HG02798 (cell line): ENCODE measurements at regions not wholly inside any gene's neighbourhood (a gene's known extent, or its start where the extent isn't known, plus 50 kb on each side); places are given as distances from the start of the nearest gene placed in this dataset.

ENCODE experiments used
- ATAC-seq: cut with Tn5 transposase; IDR thresholded peaks from one replicate; pipeline ENCODE4 v1.9.1; 2021; ENCODE audit warnings: mild to moderate bottlenecking; ENCODE audit not compliant: unreplicated experiment, poor library complexity

- ATAC-seq = no peak
Measured at GRCh38 chr21:28758042-28758882, 234.4 kb downstream of the LTN1 start.

DNA sequence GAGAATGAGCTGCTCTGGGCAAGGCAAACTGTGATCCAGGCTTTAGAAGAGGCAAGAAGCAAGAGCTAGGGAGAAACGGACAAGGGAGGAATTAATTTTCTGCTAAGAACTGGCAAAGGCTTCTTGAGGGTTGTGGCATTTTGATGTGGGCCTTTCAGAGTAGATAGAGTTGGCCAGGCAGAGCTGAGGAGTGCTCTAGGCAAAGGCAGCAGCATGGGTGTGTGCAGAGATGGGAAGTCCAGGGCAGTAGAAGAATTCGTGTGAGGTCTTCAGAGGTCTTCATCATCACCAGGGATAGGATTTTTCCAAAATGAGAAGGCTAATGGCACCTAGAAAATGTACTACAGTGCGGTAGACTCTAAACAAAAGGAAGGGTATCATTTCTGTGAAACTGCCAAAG lies 237.8 kb downstream of the LTN1 start:
- no peak for ATAC-seq

- ATAC-seq = no peak
Measured at GRCh38 chr21:28754127-28754611, 238.5 kb downstream of the LTN1 start.

DNA sequence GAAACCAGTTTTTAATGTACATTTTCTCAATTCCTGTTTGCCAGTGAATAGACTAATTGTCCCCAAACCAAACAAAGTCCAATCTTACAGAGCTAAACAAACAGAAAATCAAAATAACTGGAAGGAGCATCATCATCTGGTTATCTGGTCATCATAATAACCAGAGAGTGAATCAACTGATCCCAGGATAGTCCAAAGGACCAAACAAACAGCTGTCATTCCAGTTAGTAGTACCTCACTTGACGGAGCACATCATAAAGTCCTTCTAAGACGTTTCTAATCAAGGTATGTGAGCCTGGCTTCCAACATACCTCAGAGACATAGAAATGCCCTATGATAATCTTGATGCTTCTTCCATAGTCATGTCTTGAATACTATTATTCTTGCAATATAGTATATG lies 240.5 kb downstream of the LTN1 start:
- no peak for ATAC-seq

DNA sequence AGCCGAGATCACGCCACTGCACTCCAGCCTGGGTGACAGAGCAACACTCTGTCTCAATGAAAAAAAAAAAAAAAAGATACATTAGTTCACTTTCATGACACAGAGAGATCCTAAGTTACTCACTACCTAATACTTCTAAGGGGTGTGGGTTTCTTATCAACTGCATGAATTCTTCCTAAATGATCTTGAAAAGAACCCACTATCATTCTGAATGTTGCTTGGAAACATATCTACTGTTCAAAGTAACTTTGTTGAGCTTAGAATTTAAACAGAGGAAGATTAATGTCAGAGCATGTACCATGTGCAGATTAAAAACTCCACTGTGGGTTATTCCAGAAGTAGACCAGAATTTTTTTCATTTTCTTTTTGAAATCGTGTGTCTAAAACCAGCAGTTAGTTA lies 241.5 kb downstream of the LTN1 start:
- no peak for ATAC-seq

- ATAC-seq = no peak
Measured at GRCh38 chr21:28750565-28750964, 242.1 kb downstream of the LTN1 start.

DNA sequence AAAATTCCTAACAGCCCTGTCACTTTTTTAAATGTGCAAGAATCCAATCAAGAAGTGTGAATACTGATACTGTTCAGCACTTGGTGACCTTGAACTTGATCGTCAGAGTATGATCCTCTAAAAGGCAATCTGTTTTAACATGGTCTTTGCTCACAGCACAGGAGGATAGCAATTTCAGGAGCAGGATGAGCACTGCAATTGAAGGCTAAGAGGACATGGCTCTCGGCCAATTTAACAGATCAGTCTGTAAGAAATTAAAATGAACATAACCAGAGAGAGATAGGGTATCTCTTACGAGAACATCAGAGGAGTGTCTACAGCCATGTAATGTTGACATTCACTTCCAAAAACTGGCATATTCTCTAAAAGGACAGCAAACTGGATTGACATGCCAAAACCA lies 243.1 kb downstream of the LTN1 start:
- no peak for ATAC-seq

DNA sequence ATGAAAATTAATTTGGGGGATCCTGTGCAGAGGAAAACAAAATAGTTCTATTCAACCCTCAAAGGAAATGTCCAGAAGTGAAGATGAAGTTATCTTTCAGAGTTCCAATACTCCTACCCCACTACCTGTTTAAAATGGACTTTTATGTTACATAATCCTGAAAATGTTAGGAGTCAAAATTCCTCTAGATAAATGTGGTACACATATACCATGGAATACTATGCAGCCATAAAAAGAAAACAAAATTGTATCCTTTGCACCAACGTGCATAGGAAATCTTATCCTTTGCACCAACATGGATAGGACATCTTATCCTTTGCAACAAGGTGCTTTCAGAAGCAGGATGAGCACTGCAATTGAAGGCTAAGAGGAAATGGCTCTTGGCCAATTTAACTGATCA lies 245.2 kb downstream of the LTN1 start:
- ATAC-seq = no peak

DNA sequence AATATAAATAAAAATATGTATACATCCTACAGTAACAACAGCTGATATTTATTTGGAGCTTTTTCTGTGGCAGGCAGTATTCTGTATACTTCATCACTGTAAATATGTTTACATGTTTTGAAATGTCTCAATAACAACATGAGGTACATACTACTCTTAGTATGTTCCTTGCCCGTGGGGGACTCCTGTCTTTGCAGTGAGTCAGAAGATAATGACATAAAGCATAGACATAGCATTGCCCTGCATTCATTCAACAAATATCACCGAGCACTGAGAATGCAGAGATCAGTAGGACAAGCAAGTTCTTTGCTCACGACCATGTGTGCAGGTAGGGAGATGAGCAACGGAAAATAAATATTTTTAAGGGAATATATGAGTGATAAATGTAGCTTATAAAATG lies 246.5 kb downstream of the LTN1 start:
- ATAC-seq = no peak

GRCh38 chr21:28745131-28746016 lies 247.3 kb downstream of the LTN1 start:
- ATAC-seq = peak; percentile 84

GRCh38 chr21:28743723-28744122 lies 249.0 kb downstream of the LTN1 start:
- no peak for ATAC-seq

GRCh38 chr21:28742527-28742926 lies 250.2 kb downstream of the LTN1 start:
- ATAC-seq = no peak

GRCh38 chr21:28740125-28740524 lies 252.6 kb downstream of the LTN1 start:
- ATAC-seq = no peak

DNA sequence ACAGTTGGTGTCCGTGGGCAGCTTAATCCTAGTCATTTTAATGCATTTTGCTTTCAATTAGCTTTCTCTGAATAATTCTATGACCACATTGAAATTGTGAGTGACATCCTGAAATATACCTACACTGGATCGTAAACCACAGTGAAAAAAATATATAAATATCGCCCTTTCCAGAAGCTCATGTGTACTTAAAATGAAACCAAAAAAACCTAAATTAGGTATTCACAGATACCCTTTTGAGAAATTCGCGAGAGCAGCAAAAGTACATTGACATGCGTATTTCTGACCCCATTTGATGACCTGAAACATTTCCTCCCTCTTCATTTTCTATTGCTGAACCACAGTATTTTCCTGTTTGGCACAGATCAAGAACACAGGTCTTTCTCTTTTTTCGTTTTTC lies 253.8 kb downstream of the LTN1 start:
- peak; percentile 60 for ATAC-seq

GRCh38 chr21:28738420-28738704 lies 254.3 kb downstream of the LTN1 start:
- no peak for ATAC-seq

GRCh38 chr21:28737674-28738419 lies 254.8 kb downstream of the LTN1 start:
- ATAC-seq = no peak

DNA sequence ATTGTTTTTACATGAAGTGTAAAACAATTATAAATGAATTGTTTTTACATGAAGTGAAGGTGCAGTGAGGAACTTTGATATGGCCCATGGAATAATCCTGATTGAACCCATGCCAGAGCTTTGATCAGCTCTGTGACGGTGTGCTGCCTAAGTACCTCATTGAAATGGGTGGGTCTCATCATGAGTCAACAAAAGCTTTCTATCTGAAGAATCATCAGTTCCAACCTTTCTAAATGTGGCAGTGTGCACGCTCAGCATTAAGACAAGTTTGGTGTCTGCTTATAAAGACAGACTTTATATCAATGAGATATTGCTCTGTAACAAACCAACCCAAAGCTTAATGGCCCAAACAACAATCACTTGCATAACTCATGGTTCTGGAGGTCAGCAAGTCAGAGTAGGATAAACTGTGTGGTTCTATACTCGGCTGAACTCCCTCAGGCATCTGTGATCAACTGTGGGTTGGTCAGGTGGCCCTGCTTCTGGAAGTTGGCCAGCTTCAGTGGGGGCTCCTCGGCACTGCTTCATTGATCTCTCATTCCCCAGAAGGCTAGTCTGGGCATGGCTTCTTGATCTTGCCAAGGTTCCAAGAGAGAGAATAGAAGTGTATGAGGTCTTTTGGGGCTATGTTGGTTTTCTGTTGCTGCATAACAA lies 258.0 kb downstream of the LTN1 start:
- ATAC-seq = no peak

DNA sequence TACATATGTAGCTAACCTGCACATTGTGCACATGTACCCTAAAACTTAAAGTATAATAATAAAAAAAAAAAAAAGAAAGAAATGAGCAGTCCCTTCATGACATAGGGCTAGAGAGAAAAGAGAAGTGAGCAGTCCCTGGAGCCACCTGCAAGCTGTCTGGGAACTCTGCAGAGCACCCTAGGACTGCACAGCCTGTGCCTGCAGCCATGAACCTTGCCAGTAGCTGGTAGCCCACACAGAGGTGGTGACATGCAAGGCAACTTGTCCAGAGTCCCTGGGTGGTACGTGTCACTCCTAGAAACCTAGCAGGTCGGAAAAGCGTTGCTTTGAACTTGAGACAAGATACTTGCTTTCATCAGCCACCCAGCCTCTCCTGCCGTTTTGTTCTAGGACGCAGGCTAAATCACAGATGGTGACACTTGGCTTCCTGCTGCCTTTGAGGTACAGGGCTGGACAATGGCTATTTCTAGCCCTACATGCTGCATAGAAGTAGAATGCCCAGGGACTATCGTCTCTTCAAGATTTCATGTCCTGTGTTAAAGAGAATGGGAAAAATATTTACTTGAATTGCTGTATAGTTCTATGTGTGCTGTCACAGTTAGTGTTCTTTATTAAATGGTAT lies 260.9 kb downstream of the LTN1 start:
- no peak for ATAC-seq

DNA sequence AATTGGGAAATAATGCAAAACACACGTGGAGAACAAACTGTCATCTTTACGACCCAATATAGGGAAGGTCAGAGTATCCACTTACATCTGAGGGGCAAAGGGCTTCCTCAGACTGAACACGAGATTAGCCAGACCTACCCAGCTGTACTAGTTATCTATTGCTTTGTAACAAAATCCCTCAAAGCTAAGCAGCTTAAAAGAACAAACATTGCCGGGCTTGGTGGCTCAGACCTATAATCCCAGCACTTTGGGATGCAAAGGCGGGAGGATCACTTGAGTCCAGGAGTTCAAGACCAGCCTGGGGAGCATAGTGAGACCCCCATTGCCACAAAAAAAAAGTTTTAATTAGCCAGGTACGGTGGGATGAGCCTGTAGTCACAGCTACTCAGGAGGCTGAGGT lies 262.8 kb downstream of the LTN1 start:
- no peak for ATAC-seq

GRCh38 chr21:28727809-28728208 lies 264.9 kb downstream of the LTN1 start:
- ATAC-seq = no peak
